HCT116 (cell line): ENCODE measurements at regions not wholly inside any gene's neighbourhood (a gene's known extent, or its start where the extent isn't known, plus 50 kb on each side); places are given as distances from the start of the nearest gene placed in this dataset.

Experiments used
- CEBPB ChIP-seq: IDR thresholded peaks from 2 replicates; pipeline ENCODE4 v1.6.1; 2012; ENCODE audit warnings: low read depth
- EZH2 ChIP-seq: fragments of 200-600 bp; sonication (generic); IDR thresholded peaks from 2 replicates; pipeline ENCODE4 v1.6.1; 2017; ENCODE audit warnings: antibody characterized with exemption, mixed run types
- TF ChIP-seq, protein P1 (sequence below), 3 experiments: fragments of 200-600 bp in 1 of 3; sonication (generic) in 1 of 3; IDR thresholded peaks in 2 of 3; conservative IDR thresholded peaks in 1 of 3; 2 replicates each; pipeline ENCODE4 v1.5.1; 2012 to 2017; ENCODE audit warnings: low read depth in 2 of 3, low read length in 2 of 3, antibody characterized with exemption in 1 of 3, borderline replicate concordance in 1 of 3, control low read depth in 1 of 3, mild to moderate bottlenecking in 1 of 3, mixed read lengths in 1 of 3, mixed run types in 1 of 3, moderate library complexity in 1 of 3; ENCODE audit not compliant: insufficient read depth in 1 of 3

DNA sequence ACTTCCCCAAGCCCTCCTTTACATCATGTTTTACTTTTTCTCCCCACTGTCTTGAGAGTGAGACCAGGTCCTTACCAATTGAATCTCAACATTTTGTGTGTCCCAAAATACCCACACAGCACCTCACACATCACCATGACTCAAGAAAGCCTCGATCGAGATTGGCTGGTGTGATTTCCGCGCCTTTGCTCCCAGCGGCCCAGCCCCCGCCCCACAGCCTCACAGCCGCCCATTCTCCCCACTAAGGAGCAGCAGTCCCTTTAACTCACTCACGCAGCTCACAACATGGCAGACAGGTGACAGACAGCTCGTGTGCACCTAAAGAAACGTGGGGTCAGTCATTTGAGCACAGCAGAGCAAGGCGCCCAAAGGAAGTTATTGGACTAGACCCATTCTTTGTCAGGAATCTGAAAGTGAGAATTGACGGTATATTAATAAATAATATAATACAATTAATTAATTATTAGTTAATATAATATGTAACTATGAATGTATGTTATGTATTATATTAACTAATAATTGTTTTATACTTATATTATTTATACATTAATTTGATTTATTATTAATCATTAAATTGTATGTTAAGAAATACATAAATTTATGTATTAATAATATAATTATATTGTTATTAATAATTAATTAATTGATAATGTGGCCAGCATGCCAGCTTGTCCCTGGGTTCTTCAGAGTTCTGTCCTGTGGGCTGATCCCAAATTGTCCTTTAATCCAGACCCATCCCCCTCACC, 204.9 kb upstream of the RNF32 start:
- TF ChIP-seq, protein P1, sequence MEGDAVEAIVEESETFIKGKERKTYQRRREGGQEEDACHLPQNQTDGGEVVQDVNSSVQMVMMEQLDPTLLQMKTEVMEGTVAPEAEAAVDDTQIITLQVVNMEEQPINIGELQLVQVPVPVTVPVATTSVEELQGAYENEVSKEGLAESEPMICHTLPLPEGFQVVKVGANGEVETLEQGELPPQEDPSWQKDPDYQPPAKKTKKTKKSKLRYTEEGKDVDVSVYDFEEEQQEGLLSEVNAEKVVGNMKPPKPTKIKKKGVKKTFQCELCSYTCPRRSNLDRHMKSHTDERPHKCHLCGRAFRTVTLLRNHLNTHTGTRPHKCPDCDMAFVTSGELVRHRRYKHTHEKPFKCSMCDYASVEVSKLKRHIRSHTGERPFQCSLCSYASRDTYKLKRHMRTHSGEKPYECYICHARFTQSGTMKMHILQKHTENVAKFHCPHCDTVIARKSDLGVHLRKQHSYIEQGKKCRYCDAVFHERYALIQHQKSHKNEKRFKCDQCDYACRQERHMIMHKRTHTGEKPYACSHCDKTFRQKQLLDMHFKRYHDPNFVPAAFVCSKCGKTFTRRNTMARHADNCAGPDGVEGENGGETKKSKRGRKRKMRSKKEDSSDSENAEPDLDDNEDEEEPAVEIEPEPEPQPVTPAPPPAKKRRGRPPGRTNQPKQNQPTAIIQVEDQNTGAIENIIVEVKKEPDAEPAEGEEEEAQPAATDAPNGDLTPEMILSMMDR (IDR thresholded peaks at IDR 0.05 in 2 of 3, conservative IDR thresholded peaks at IDR 0.05 in 1 of 3; ENCODE audit: borderline replicate concordance in 1 of 3, insufficient read depth in 1 of 3, low read depth in 2 of 3, low read length in 2 of 3), result no peak
- no peak for TF ChIP-seq EZH2
- no peak for TF ChIP-seq CEBPB
